H9 (cell line): ENCODE measurements at regions not wholly inside any gene's neighbourhood (a gene's known extent, or its start where the extent isn't known, plus 50 kb on each side); places are given as distances from the start of the nearest gene placed in this dataset.

Experiments used
- DNase-seq: peaks from one replicate; pipeline ENCODE4 v3.0.0-alpha.2; 2017
- H2AFZ ChIP-seq: one replicate; pipeline ENCODE4 v1.6.1; 2013; ENCODE audit warnings: mild to moderate bottlenecking, low read length, control low read depth, moderate library complexity
- H2AK5ac ChIP-seq: 2 replicates; pipeline ENCODE4 v1.6.1; 2013; ENCODE audit warnings: low read length, control low read depth, mixed read lengths; ENCODE audit not compliant: insufficient read length
- H2BK120ac ChIP-seq: one replicate; pipeline ENCODE4 v1.6.1; 2013; ENCODE audit warnings: low read depth, mild to moderate bottlenecking, low read length, control low read depth, inconsistent platforms; ENCODE audit not compliant: poor library complexity, severe bottlenecking
- H2BK12ac ChIP-seq: 2 replicates; pipeline ENCODE4 v1.6.1; 2013; ENCODE audit warnings: low read length, control low read depth, mixed read lengths, low read depth; ENCODE audit not compliant: insufficient read length
- H2BK15ac ChIP-seq: 2 replicates; pipeline ENCODE4 v1.6.1; 2013; ENCODE audit warnings: low read depth, low read length, control low read depth
- H2BK20ac ChIP-seq: one replicate; pipeline ENCODE4 v1.6.1; 2013; ENCODE audit warnings: low read depth, mild to moderate bottlenecking, low read length, control low read depth, inconsistent platforms; ENCODE audit not compliant: poor library complexity, severe bottlenecking
- H2BK5ac ChIP-seq: 2 replicates; pipeline ENCODE4 v1.6.1; 2013; ENCODE audit warnings: low read length, control low read depth, mixed read lengths; ENCODE audit not compliant: insufficient read length
- H3K14ac ChIP-seq: 2 replicates; pipeline ENCODE4 v1.6.1; 2013; ENCODE audit warnings: low read length, control low read depth; ENCODE audit not compliant: insufficient read depth
- H3K18ac ChIP-seq: 2 replicates; pipeline ENCODE4 v1.6.1; 2013; ENCODE audit warnings: low read depth, mild to moderate bottlenecking, mixed read lengths, low read length, control low read depth; ENCODE audit not compliant: insufficient read length
- H3K23ac ChIP-seq: 2 replicates; pipeline ENCODE4 v1.6.1; 2013; ENCODE audit warnings: low read length, control low read depth, mixed read lengths, low read depth; ENCODE audit not compliant: insufficient read length
- H3K23me2 ChIP-seq: 2 replicates; pipeline ENCODE4 v1.6.1; 2013; ENCODE audit warnings: low read depth, mild to moderate bottlenecking, mixed read lengths, low read length, control low read depth; ENCODE audit not compliant: insufficient read length, poor library complexity, severe bottlenecking
- H3K27ac ChIP-seq: 2 replicates; pipeline ENCODE4 v1.5.1; 2013; ENCODE audit warnings: low read length, control low read depth, mixed read lengths, low read depth; ENCODE audit not compliant: insufficient read length
- H3K27me3 ChIP-seq: 2 replicates; pipeline ENCODE4 v1.6.1; 2013; ENCODE audit warnings: low read length, control low read depth, inconsistent platforms; ENCODE audit not compliant: insufficient read depth
- H3K4ac ChIP-seq: 2 replicates; pipeline ENCODE4 v1.6.1; 2013; ENCODE audit warnings: low read depth, mild to moderate bottlenecking, control low read depth, inconsistent platforms, low read length, moderate library complexity
- H3K4me1 ChIP-seq: 2 replicates; pipeline ENCODE4 v1.6.1; 2013; ENCODE audit warnings: low read length, control low read depth, inconsistent platforms; ENCODE audit not compliant: insufficient read depth
- H3K4me2 ChIP-seq: 2 replicates; pipeline ENCODE4 v1.6.1; 2013; ENCODE audit warnings: low read length, control low read depth, mixed read lengths; ENCODE audit not compliant: insufficient read length, insufficient read depth
- H3K56ac ChIP-seq: 2 replicates; pipeline ENCODE4 v1.6.1; 2013; ENCODE audit warnings: low read depth, mild to moderate bottlenecking, mixed read lengths, low read length, control low read depth; ENCODE audit not compliant: insufficient read length
- H3K79me1 ChIP-seq: 2 replicates; pipeline ENCODE4 v1.6.1; 2013; ENCODE audit warnings: low read depth, mild to moderate bottlenecking, moderate library complexity, low read length, control low read depth, inconsistent platforms; ENCODE audit not compliant: insufficient read depth, poor library complexity, severe bottlenecking
- H3K79me2 ChIP-seq: 2 replicates; pipeline ENCODE4 v1.6.1; 2013; ENCODE audit warnings: low read length, control low read depth, inconsistent platforms; ENCODE audit not compliant: insufficient read depth
- H3K9ac ChIP-seq: 2 replicates; pipeline ENCODE4 v1.6.1; 2013; ENCODE audit warnings: low read length, control low read depth, mixed read lengths; ENCODE audit not compliant: insufficient read length; ENCODE audit errors: extremely low read depth
- H3K9me3 ChIP-seq: one replicate; pipeline ENCODE4 v1.6.1; 2013; ENCODE audit warnings: low read depth, low read length, inconsistent platforms; ENCODE audit not compliant: control insufficient read depth
- H3T11ph ChIP-seq: one replicate; pipeline ENCODE4 v1.6.1; 2013; ENCODE audit warnings: mild to moderate bottlenecking, low read length, control low read depth, inconsistent platforms
- H4K20me1 ChIP-seq: one replicate; pipeline ENCODE4 v1.6.1; 2013; ENCODE audit not compliant: control insufficient read depth, insufficient read length, insufficient read depth
- H4K5ac ChIP-seq: 2 replicates; pipeline ENCODE4 v1.6.1; 2013; ENCODE audit warnings: low read depth, mild to moderate bottlenecking, mixed read lengths, low read length, control low read depth; ENCODE audit not compliant: insufficient read length
- H4K8ac ChIP-seq: replicated peaks from 2 replicates; pipeline ENCODE4 v1.6.1; 2013; ENCODE audit warnings: low read length, control low read depth, mixed read lengths, low read depth; ENCODE audit not compliant: insufficient read length
- H4K91ac ChIP-seq: 2 replicates; pipeline ENCODE4 v1.6.1; 2013; ENCODE audit warnings: low read depth, mild to moderate bottlenecking, moderate library complexity, mixed read lengths, low read length, control low read depth; ENCODE audit not compliant: insufficient read length
- H3K27ac Mint-ChIP-seq, 3 experiments: 2 replicates in 2 of 3; 3 replicates in 1 of 3; pipeline ENCODE4 v1.8.0; 2020 to 2021; ENCODE audit warnings: mixed read lengths in 3 of 3, mild to moderate bottlenecking in 1 of 3, moderate library complexity in 1 of 3
- H3K27me3 Mint-ChIP-seq: 2 replicates; pipeline ENCODE4 v1.8.0; 2021; ENCODE audit warnings: low read depth, mild to moderate bottlenecking, moderate library complexity, mixed read lengths
- H3K36me3 Mint-ChIP-seq, 3 experiments: 2 replicates in 2 of 3; 3 replicates in 1 of 3; pipeline ENCODE4 v1.8.0; 2020 to 2021; ENCODE audit warnings: low read depth in 3 of 3, mixed read lengths in 3 of 3; ENCODE audit not compliant: insufficient read depth in 1 of 3
- H3K4me1 Mint-ChIP-seq, 2 experiments: 2 replicates each; pipeline ENCODE4 v1.8.0; 2020; ENCODE audit warnings: mixed read lengths in 2 of 2
- H3K4me3 Mint-ChIP-seq, 2 experiments: 2 replicates in 1 of 2; 3 replicates in 1 of 2; pipeline ENCODE4 v1.8.0; 2020 to 2021; ENCODE audit warnings: mild to moderate bottlenecking in 2 of 2, mixed read lengths in 2 of 2, moderate library complexity in 1 of 2
- H3K9me3 Mint-ChIP-seq, 2 experiments: 2 replicates in 1 of 2; 3 replicates in 1 of 2; pipeline ENCODE4 v1.8.0; 2020; ENCODE audit warnings: mild to moderate bottlenecking in 2 of 2, mixed read lengths in 2 of 2, moderate library complexity in 1 of 2
- WGBS: extraction: QIAGEN DNeasy Blood & Tissue Kit; methylation state at CpG from one replicate; pipeline ENCODE4 v1.1.7; 2013; ENCODE audit warnings: missing lambda C conversion rate, low lambda C conversion rate, mixed read lengths; ENCODE audit not compliant: insufficient read length; ENCODE audit errors: extremely low coverage; 5-methylcytosine and 5-hydroxymethylcytosine counted together
- TF ChIP-seq, protein P1 (sequence below): fragments of 200-600 bp; sonication (generic); conservative IDR thresholded peaks from 3 replicates; pipeline ENCODE4 v1.8.0; 2021; ENCODE audit warnings: antibody characterized with exemption, mild to moderate bottlenecking

GRCh38 chr13:78168981-78169380 is 250.3 kb upstream of the EDNRB start:
- TF ChIP-seq, protein P1, sequence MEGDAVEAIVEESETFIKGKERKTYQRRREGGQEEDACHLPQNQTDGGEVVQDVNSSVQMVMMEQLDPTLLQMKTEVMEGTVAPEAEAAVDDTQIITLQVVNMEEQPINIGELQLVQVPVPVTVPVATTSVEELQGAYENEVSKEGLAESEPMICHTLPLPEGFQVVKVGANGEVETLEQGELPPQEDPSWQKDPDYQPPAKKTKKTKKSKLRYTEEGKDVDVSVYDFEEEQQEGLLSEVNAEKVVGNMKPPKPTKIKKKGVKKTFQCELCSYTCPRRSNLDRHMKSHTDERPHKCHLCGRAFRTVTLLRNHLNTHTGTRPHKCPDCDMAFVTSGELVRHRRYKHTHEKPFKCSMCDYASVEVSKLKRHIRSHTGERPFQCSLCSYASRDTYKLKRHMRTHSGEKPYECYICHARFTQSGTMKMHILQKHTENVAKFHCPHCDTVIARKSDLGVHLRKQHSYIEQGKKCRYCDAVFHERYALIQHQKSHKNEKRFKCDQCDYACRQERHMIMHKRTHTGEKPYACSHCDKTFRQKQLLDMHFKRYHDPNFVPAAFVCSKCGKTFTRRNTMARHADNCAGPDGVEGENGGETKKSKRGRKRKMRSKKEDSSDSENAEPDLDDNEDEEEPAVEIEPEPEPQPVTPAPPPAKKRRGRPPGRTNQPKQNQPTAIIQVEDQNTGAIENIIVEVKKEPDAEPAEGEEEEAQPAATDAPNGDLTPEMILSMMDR: no peak
- Histone ChIP-seq H3K27me3 (no peaks in the 10 kb centered on the region), H4K91ac (no peak overlapping the region), H3K14ac (no peak overlapping the region), H3K4me1 (no peaks in the 10 kb centered on the region), H3K9ac (no peak overlapping the region), H2BK15ac (no peak overlapping the region), H3K56ac (no peak overlapping the region), H2BK5ac (no peak overlapping the region), H3K18ac (no peak overlapping the region), H4K8ac (no peak overlapping the region), H3K23me2 (no peaks in the 10 kb centered on the region), H3T11ph (no peak overlapping the region), H3K79me1 (no peaks in the 10 kb centered on the region), H3K79me2 (no peaks in the 10 kb centered on the region), H4K5ac (no peak overlapping the region), H3K4me2 (no peak overlapping the region), H2BK120ac (no peak overlapping the region), H2AFZ (no peak overlapping the region), H4K20me1 (no peaks in the 10 kb centered on the region), H2AK5ac (no peak overlapping the region), H3K23ac (no peak overlapping the region), H2BK12ac (no peak overlapping the region), H3K9me3 (no peaks in the 10 kb centered on the region), H2BK20ac (no peak overlapping the region), H3K4ac (no peak overlapping the region), H3K27ac (no peak overlapping the region)
- H3K4me1 Mint-ChIP-seq: no peaks in the 10 kb centered on the region
- H3K9me3 Mint-ChIP-seq: no peaks in the 10 kb centered on the region
- no peaks in the 10 kb centered on the region for H3K36me3 Mint-ChIP-seq
- H3K4me3 Mint-ChIP-seq: no peak overlapping the region
- DNase-seq: no peak
- no peak overlapping the region for H3K27ac Mint-ChIP-seq
- H3K27me3 Mint-ChIP-seq: no peaks in the 10 kb centered on the region
- WGBS: no CpG with 5 or more reads among the region's 4 CpGs
